ENCODE measurements at regions not wholly inside any gene's neighbourhood (a gene's known extent, or its start where the extent isn't known, plus 50 kb on each side); places are given as distances from the start of the nearest gene placed in this dataset.

GRCh38 chr18:5618047-5618688 lies 74.4 kb upstream of the EPB41L3 start:
- no peak for DNase-seq (ENCODE audit: low spot score in 2 of 2)
- Mint-ChIP-seq H3K4me1 (no peaks in the 10 kb centered on the region), H3K4me3 (no peak overlapping the region), H3K9me3 (no peaks in the 10 kb centered on the region), H3K27ac (no peak overlapping the region), H3K36me3 (no peaks in the 10 kb centered on the region), H3K27me3 (no peaks in the 10 kb centered on the region)
- no peak for ATAC-seq (ENCODE audit: low read depth)

- no peak overlapping the region for H3K27ac Mint-ChIP-seq
- no peaks in the 10 kb centered on the region for H3K4me1 Mint-ChIP-seq
- peaks cover 1% of the 10 kb centered on the region for H3K9me3 Mint-ChIP-seq
- ATAC-seq (ENCODE audit: low read depth) (no peak), DNase-seq (ENCODE audit: low spot score in 2 of 2) (no peak)
- H3K36me3 Mint-ChIP-seq: no peaks in the 10 kb centered on the region
- H3K27me3 Mint-ChIP-seq: peaks cover 2% of the 10 kb centered on the region
- no peak overlapping the region for H3K4me3 Mint-ChIP-seq
These were observed 67.4 kb upstream of the EPB41L3 start for GRCh38 chr18:5611221-5611620.

GRCh38 chr18:5608846-5609245 lies 65.0 kb upstream of the EPB41L3 start:
- H3K4me3 Mint-ChIP-seq: no peak overlapping the region
- ATAC-seq (ENCODE audit: low read depth) (no peak), DNase-seq (ENCODE audit: low spot score in 2 of 2) (no peak)
- peaks cover 2% of the 10 kb centered on the region for H3K27me3 Mint-ChIP-seq
- H3K9me3 Mint-ChIP-seq: peaks cover 2% of the 10 kb centered on the region
- H3K36me3 Mint-ChIP-seq: no peaks in the 10 kb centered on the region
- H3K27ac Mint-ChIP-seq: no peak overlapping the region
- H3K4me1 Mint-ChIP-seq: no peaks in the 10 kb centered on the region

- no peaks in the 10 kb centered on the region for H3K4me1 Mint-ChIP-seq
- no peaks in the 10 kb centered on the region for H3K36me3 Mint-ChIP-seq
- H3K27me3 Mint-ChIP-seq: peaks cover 2% of the 10 kb centered on the region
- H3K27ac Mint-ChIP-seq: no peak overlapping the region
- DNase-seq (ENCODE audit: low spot score in 2 of 2) (no peak), ATAC-seq (ENCODE audit: low read depth) (no peak)
- H3K4me3 Mint-ChIP-seq: no peak overlapping the region
- peaks cover 6% of the 10 kb centered on the region for H3K9me3 Mint-ChIP-seq
These were observed 63.2 kb upstream of the EPB41L3 start for GRCh38 chr18:5606951-5607350.

GRCh38 chr18:5604778-5605177 lies 61.0 kb upstream of the EPB41L3 start:
- Mint-ChIP-seq H3K27ac (no peak overlapping the region), H3K4me1 (no peaks in the 10 kb centered on the region), H3K27me3 (peaks cover 2% of the 10 kb centered on the region)

GRCh38 chr18:5603153-5603552 lies 59.4 kb upstream of the EPB41L3 start:
- Mint-ChIP-seq H3K9me3 (peaks cover 5% of the 10 kb centered on the region), H3K27me3 (peaks cover 7% of the 10 kb centered on the region), H3K4me3 (no peak overlapping the region), H3K4me1 (no peaks in the 10 kb centered on the region), H3K27ac (no peak overlapping the region), H3K36me3 (no peaks in the 10 kb centered on the region)
- no peak for ATAC-seq (ENCODE audit: low read depth)
- DNase-seq (ENCODE audit: low spot score in 2 of 2): no peak

More at GRCh38 chr18:5604778-5605177, 61.0 kb upstream of the EPB41L3 start:
- ATAC-seq (ENCODE audit: low read depth) (no peak), DNase-seq (ENCODE audit: low spot score in 2 of 2) (no peak)
- H3K4me3 Mint-ChIP-seq: no peak overlapping the region
- no peaks in the 10 kb centered on the region for H3K36me3 Mint-ChIP-seq
- peaks cover 5% of the 10 kb centered on the region for H3K9me3 Mint-ChIP-seq

GRCh38 chr18:5601188-5601624 lies 57.4 kb upstream of the EPB41L3 start:
- Mint-ChIP-seq H3K4me1 (no peaks in the 10 kb centered on the region), H3K27ac (no peak overlapping the region), H3K27me3 (peaks cover 7% of the 10 kb centered on the region), H3K36me3 (no peaks in the 10 kb centered on the region), H3K4me3 (no peak overlapping the region), H3K9me3 (peaks cover 5% of the 10 kb centered on the region)
- ATAC-seq (ENCODE audit: low read depth) (no peak), DNase-seq (ENCODE audit: low spot score in 2 of 2) (no peak)

- H3K36me3 Mint-ChIP-seq: no peaks in the 10 kb centered on the region
- peaks cover 5% of the 10 kb centered on the region for H3K9me3 Mint-ChIP-seq
- no peak for ATAC-seq (ENCODE audit: low read depth)
- H3K27ac Mint-ChIP-seq: no peak overlapping the region
- H3K4me3 Mint-ChIP-seq: no peak overlapping the region
- H3K27me3 Mint-ChIP-seq: peaks cover 7% of the 10 kb centered on the region
- no peak for DNase-seq (ENCODE audit: low spot score in 2 of 2)
- H3K4me1 Mint-ChIP-seq: no peaks in the 10 kb centered on the region
These were observed 56.7 kb upstream of the EPB41L3 start for GRCh38 chr18:5600378-5601071.

GRCh38 chr18:5596585-5596984 lies 52.8 kb upstream of the EPB41L3 start:
- H3K36me3 Mint-ChIP-seq: no peaks in the 10 kb centered on the region
- no peaks in the 10 kb centered on the region for H3K4me1 Mint-ChIP-seq
- no peak overlapping the region for H3K4me3 Mint-ChIP-seq
- no peak for DNase-seq (ENCODE audit: low spot score in 2 of 2)
- ATAC-seq (ENCODE audit: low read depth): no peak
- no peak overlapping the region for H3K27ac Mint-ChIP-seq
- peaks cover 7% of the 10 kb centered on the region for H3K27me3 Mint-ChIP-seq
- H3K9me3 Mint-ChIP-seq: peaks cover 2% of the 10 kb centered on the region
